Spleen (tissue), 11 donors: ENCODE measurements at regions not wholly inside any gene's neighbourhood (a gene's known extent, or its start where the extent isn't known, plus 50 kb on each side); places are given as distances from the start of the nearest gene placed in this dataset.

Source experiments
- DNase-seq: peaks from one replicate; pipeline ENCODE4 v3.0.0-alpha.2; 2020
- H3K27ac ChIP-seq, 8 donors: fragments of 200-600 bp; sonication (generic) in 7 of 8; 1 replicate in 4 of 8; 2 replicates in 4 of 8; pipeline versions ENCODE4 v1.5.0 to v1.8.0; 2016 to 2021; ENCODE audit warnings: inconsistent platforms in 4 of 8, mild to moderate bottlenecking in 4 of 8, moderate library complexity in 1 of 8
- H3K27me3 ChIP-seq, 7 donors: fragments of 200-600 bp; sonication (generic) in 6 of 7; replicated peaks in 1 of 7; 1 replicate in 4 of 7; 2 replicates in 3 of 7; pipeline versions ENCODE4 v1.5.0 to v1.8.0; 2016 to 2021; ENCODE audit warnings: inconsistent platforms in 3 of 7, mild to moderate bottlenecking in 1 of 7
- H3K36me3 ChIP-seq, 6 donors: fragments of 200-600 bp; sonication (generic) in 5 of 6; 1 replicate in 4 of 6; 2 replicates in 2 of 6; pipeline versions ENCODE4 v1.5.0 to v1.8.0; 2016 to 2021; ENCODE audit warnings: inconsistent platforms in 2 of 6
- H3K4me1 ChIP-seq, 6 donors: fragments of 200-600 bp; sonication (generic) in 5 of 6; 1 replicate in 3 of 6; 2 replicates in 3 of 6; pipeline versions ENCODE4 v1.5.0 to v1.8.0; 2016 to 2021; ENCODE audit warnings: inconsistent platforms in 3 of 6
- H3K4me3 ChIP-seq, 8 donors: fragments of 200-600 bp; sonication (generic) in 7 of 8; 1 replicate in 4 of 8; 2 replicates in 4 of 8; pipeline versions ENCODE4 v1.5.0 to v1.8.0; 2016 to 2021; ENCODE audit warnings: inconsistent platforms in 4 of 8, mild to moderate bottlenecking in 4 of 8, moderate library complexity in 2 of 8
- H3K9me3 ChIP-seq, 8 donors: fragments of 200-600 bp; sonication (generic) in 7 of 8; 1 replicate in 4 of 8; 2 replicates in 4 of 8; pipeline versions ENCODE4 v1.5.0 to v1.8.0; 2016 to 2021; ENCODE audit warnings: inconsistent platforms in 4 of 8
- CTCF ChIP-seq, 11 experiments: fragments of 200-600 bp in 7 of 11; fragments of 450-650 bp in 4 of 11; sonication (generic) in 4 of 11; IDR thresholded peaks in 8 of 11; conservative IDR thresholded peaks in 3 of 11; 1 replicate in 7 of 11; 2 replicates in 4 of 11; pipeline versions ENCODE4 v1.4.0 to v1.8.0; 2016 to 2021; ENCODE audit warnings: antibody characterized with exemption in 11 of 11, inconsistent platforms in 4 of 11, mild to moderate bottlenecking in 1 of 11
- POLR2A ChIP-seq, 3 donors: fragments of 450-650 bp; IDR thresholded peaks; one replicate each; pipeline ENCODE4 v1.5.1; 2017; ENCODE audit warnings: antibody characterized with exemption in 3 of 3, mild to moderate bottlenecking in 1 of 3
- POLR2AphosphoS5 ChIP-seq, 3 donors: sonication (generic); formaldehyde crosslinking; IDR thresholded peaks; one replicate each; pipeline ENCODE4 v1.5.1; 2017; ENCODE audit warnings: antibody characterized with exemption in 3 of 3
- WGBS, 5 donors: extraction: QIAGEN DNeasy Blood & Tissue Kit in 3 of 5; methylation state at CpG; one replicate each; pipeline versions ENCODE4 v1.1.5 to v1.1.7; 2013 to 2018; 5-methylcytosine and 5-hydroxymethylcytosine counted together
- intact Hi-C: fragments of 100-400 bp; cut with DNase I; formaldehyde crosslinking; loops from one replicate; pipeline ENCODE4 v1.15.0; 2023; ENCODE audit warnings: low total_unique reads
- donor health status: healthy with polysubstance abuse.
- donor health status: DM: no; HTN: no; CAD: no; lungs with moderate emphysema.
- donor health status: DM: no; HTN: no; CAD: no.
- donor health status: Bipolar disorder and iron deficiency.
- donor health status: healthy.
- donor health status: DM: no; HTN: no; CAD: no.
- donor health status: DM: yes; HTN: yes; CAD: no.

GRCh38 chr13:59103004-59103768, 1060.5 kb downstream of the DIAPH3 start:
- Histone ChIP-seq H3K4me1 (no peaks in the 10 kb centered on the region), H3K27ac (no peak overlapping the region), H3K27me3 (no peaks in the 10 kb centered on the region), H3K9me3 (peaks cover 0 to 13% (median 0%) of the 10 kb centered on the region in 8 donors), H3K36me3 (no peaks in the 10 kb centered on the region), H3K4me3 (no peak overlapping the region)
- intact Hi-C loops = no loop called here
- WGBS, 5 donors = 69 to 87% (median 78%) methylated on average over 4 of the region's 4 CpGs
- no peak for DNase-seq
- TF ChIP-seq CTCF (IDR thresholded peaks at IDR 0.05 in 8 of 11, conservative IDR thresholded peaks at IDR 0.05 in 3 of 11) (no peak), POLR2A (IDR thresholded peaks at IDR 0.05) (no peak), POLR2AphosphoS5 (IDR thresholded peaks at IDR 0.05) (no peak)

GRCh38 chr13:59111751-59112171, 1052.0 kb downstream of the DIAPH3 start:
- intact Hi-C loops = no loop called here

DNA sequence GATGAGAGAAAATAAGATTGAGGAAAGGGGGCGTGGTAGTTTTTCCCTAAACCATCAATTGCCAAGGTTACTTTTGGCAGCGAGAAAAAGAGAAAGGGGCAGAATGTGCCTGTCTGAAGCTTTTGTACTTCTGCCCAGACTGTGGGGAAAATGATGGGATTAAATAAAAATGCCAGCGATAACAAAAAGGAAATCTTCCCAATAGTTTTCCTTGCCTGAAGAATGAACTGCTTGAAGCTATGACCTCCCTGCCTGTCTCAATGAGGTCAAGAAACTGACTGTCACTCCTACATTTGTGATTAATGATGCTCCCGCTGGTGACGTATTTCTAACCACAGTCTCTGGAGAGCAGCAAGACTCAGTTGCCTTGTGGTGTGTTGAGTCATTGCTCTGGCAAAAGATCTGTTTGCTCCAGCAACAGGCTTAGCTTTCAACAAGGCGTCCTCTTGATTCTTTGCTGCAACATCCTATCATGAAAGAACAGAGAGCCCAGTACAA, 1051.5 kb downstream of the DIAPH3 start:
- intact Hi-C loops = no loop called here
- no peaks in the 10 kb centered on the region for H3K36me3 ChIP-seq
- DNase-seq = no peak
- no peaks in the 10 kb centered on the region for H3K4me1 ChIP-seq
- peaks cover 0 to 13% (median 0%) of the 10 kb centered on the region in 8 donors for H3K9me3 ChIP-seq
- no peak overlapping the region for H3K4me3 ChIP-seq
- H3K27ac ChIP-seq = no peak overlapping the region
- 64 to 79% (median 71%) methylated on average over 6 of the region's 6 CpGs for WGBS, 5 donors
- no peaks in the 10 kb centered on the region for H3K27me3 ChIP-seq
- TF ChIP-seq POLR2A (IDR thresholded peaks at IDR 0.05) (no peak), CTCF (IDR thresholded peaks at IDR 0.05 in 8 of 11, conservative IDR thresholded peaks at IDR 0.05 in 3 of 11) (no peak), POLR2AphosphoS5 (IDR thresholded peaks at IDR 0.05) (no peak)

More at GRCh38 chr13:59111751-59112171, 1052.0 kb downstream of the DIAPH3 start:
- Histone ChIP-seq H3K27ac (no peak overlapping the region), H3K4me1 (no peaks in the 10 kb centered on the region), H3K4me3 (no peak overlapping the region), H3K36me3 (no peaks in the 10 kb centered on the region), H3K27me3 (no peaks in the 10 kb centered on the region), H3K9me3 (peaks cover 0 to 17% (median 0%) of the 10 kb centered on the region in 8 donors)
- 31 to 47% (median 43%) methylated on average over 3 of the region's 3 CpGs for WGBS, 5 donors
- no peak for DNase-seq
- TF ChIP-seq CTCF (IDR thresholded peaks at IDR 0.05 in 8 of 11, conservative IDR thresholded peaks at IDR 0.05 in 3 of 11) (no peak), POLR2A (IDR thresholded peaks at IDR 0.05) (no peak)

- H3K4me3 ChIP-seq = no peak overlapping the region
- no peaks in the 10 kb centered on the region for H3K9me3 ChIP-seq
- 85 to 96% (median 91%) methylated on average over 2 of the region's 2 CpGs for WGBS, 5 donors
- H3K27ac ChIP-seq = no peak overlapping the region
- no peaks in the 10 kb centered on the region for H3K27me3 ChIP-seq
- intact Hi-C loops = no loop called here
- H3K4me1 ChIP-seq = no peaks in the 10 kb centered on the region
- DNase-seq = no peak
- TF ChIP-seq CTCF (IDR thresholded peaks at IDR 0.05 in 8 of 11, conservative IDR thresholded peaks at IDR 0.05 in 3 of 11) (no peak), POLR2AphosphoS5 (IDR thresholded peaks at IDR 0.05) (no peak), POLR2A (IDR thresholded peaks at IDR 0.05) (no peak)
- H3K36me3 ChIP-seq = no peaks in the 10 kb centered on the region
Measured at GRCh38 chr13:59119475-59119874, 1044.3 kb downstream of the DIAPH3 start.
